DND-41 (cell line): ENCODE measurements at regions not wholly inside any gene's neighbourhood (a gene's known extent, or its start where the extent isn't known, plus 50 kb on each side); places are given as distances from the start of the nearest gene placed in this dataset.

Source experiments
- CTCF ChIP-seq: IDR thresholded peaks from 2 replicates; pipeline ENCODE4 v1.5.1; 2012; ENCODE audit warnings: borderline replicate concordance, low read length, moderate library complexity, mild to moderate bottlenecking; ENCODE audit not compliant: poor library complexity, severe bottlenecking; ENCODE audit errors: extremely low read depth
- EZH2 ChIP-seq: IDR thresholded peaks from 3 replicates; pipeline ENCODE4 v1.6.1; 2012; ENCODE audit warnings: borderline replicate concordance, low read depth, mild to moderate bottlenecking, moderate library complexity, low read length, inconsistent platforms; ENCODE audit not compliant: severe bottlenecking

GRCh38 chr3:165669967-165670366 is 167.3 kb downstream of the BCHE start:
- no peak for TF ChIP-seq CTCF
- no peak for TF ChIP-seq EZH2
